ENCODE measurements at regions not wholly inside any gene's neighbourhood (a gene's known extent, or its start where the extent isn't known, plus 50 kb on each side); places are given as distances from the start of the nearest gene placed in this dataset.

- TF ChIP-seq EZH2phosphoT487 (IDR thresholded peaks at IDR 0.05; ENCODE audit: low read length), result no peak
- no peak for TF ChIP-seq CTCF (IDR thresholded peaks at IDR 0.05; ENCODE audit: low read length)
- Histone ChIP-seq H2AFZ (ENCODE audit: low read length) (no peak overlapping the region), H3K4me3 (ENCODE audit: low read length) (no peak overlapping the region)
Measured at GRCh38 chr3:168647582-168647981, 551.9 kb upstream of the GOLIM4 start.

GRCh38 chr3:168645180-168645579 lies 549.5 kb upstream of the GOLIM4 start:
- no peaks in the 10 kb centered on the region for H3K9me3 ChIP-seq (replicated peaks; ENCODE audit: insufficient read depth, low read length)
- H3K9me2 ChIP-seq (replicated peaks; ENCODE audit: insufficient read depth, low read length), result no peaks in the 10 kb centered on the region
- no peak overlapping the region for H3K9ac ChIP-seq (ENCODE audit: low read length)
- H3K79me2 ChIP-seq (ENCODE audit: low read length), result no peaks in the 10 kb centered on the region
- H2AFZ ChIP-seq (ENCODE audit: low read length), result no peak overlapping the region
- DNase-seq, result no peak
- no peak overlapping the region for H3K27ac ChIP-seq (ENCODE audit: low read length)
- H3F3A ChIP-seq (ENCODE audit: insufficient read depth, low read length), result no peaks in the 10 kb centered on the region
- no peak overlapping the region for H3K4me2 ChIP-seq (ENCODE audit: low read depth, low read length)
- no peak for TF ChIP-seq EZH2 (optimal IDR thresholded peaks at IDR 0.05; ENCODE audit: low read depth, low read length)
- no peak for TF ChIP-seq CTCF (IDR thresholded peaks at IDR 0.05; ENCODE audit: low read length)
- TF ChIP-seq EZH2phosphoT487 (IDR thresholded peaks at IDR 0.05; ENCODE audit: low read length), result no peak
- H3K4me3 ChIP-seq (ENCODE audit: low read length), result no peak overlapping the region
- H4K20me1 ChIP-seq (ENCODE audit: insufficient read depth, low read length), result no peaks in the 10 kb centered on the region
- no peaks in the 10 kb centered on the region for H3K27me3 ChIP-seq (replicated peaks; ENCODE audit: insufficient read depth, low read length)
- no peaks in the 10 kb centered on the region for H3K4me1 ChIP-seq (ENCODE audit: low read length)
- H3K36me3 ChIP-seq (replicated peaks; ENCODE audit: insufficient read depth, low read length), result no peaks in the 10 kb centered on the region

More at GRCh38 chr3:168647582-168647981, 551.9 kb upstream of the GOLIM4 start:
- no peaks in the 10 kb centered on the region for H3K9me3 ChIP-seq (replicated peaks; ENCODE audit: insufficient read depth, low read length)
- no peak overlapping the region for H3K27ac ChIP-seq (ENCODE audit: low read length)
- H3K4me2 ChIP-seq (ENCODE audit: low read depth, low read length), result no peak overlapping the region
- no peaks in the 10 kb centered on the region for H3K4me1 ChIP-seq (ENCODE audit: low read length)
- DNase-seq, result no peak
- H3K79me2 ChIP-seq (ENCODE audit: low read length), result no peaks in the 10 kb centered on the region
- no peaks in the 10 kb centered on the region for H4K20me1 ChIP-seq (ENCODE audit: insufficient read depth, low read length)
- H3K9ac ChIP-seq (ENCODE audit: low read length), result no peak overlapping the region
- no peaks in the 10 kb centered on the region for H3F3A ChIP-seq (ENCODE audit: insufficient read depth, low read length)
- H3K27me3 ChIP-seq (replicated peaks; ENCODE audit: insufficient read depth, low read length), result no peaks in the 10 kb centered on the region
- H3K36me3 ChIP-seq (replicated peaks; ENCODE audit: insufficient read depth, low read length), result no peaks in the 10 kb centered on the region
- H3K9me2 ChIP-seq (replicated peaks; ENCODE audit: insufficient read depth, low read length), result no peaks in the 10 kb centered on the region

GRCh38 chr3:168628549-168628948 lies 532.8 kb upstream of the GOLIM4 start:
- Histone ChIP-seq H3K9ac (ENCODE audit: low read length) (no peak overlapping the region), H4K20me1 (ENCODE audit: insufficient read depth, low read length) (no peaks in the 10 kb centered on the region; the same call in 1 of the 2 replicates), H3K27me3 (replicated peaks; ENCODE audit: insufficient read depth, low read length) (no peaks in the 10 kb centered on the region), H3K4me1 (ENCODE audit: low read length) (no peaks in the 10 kb centered on the region), H2AFZ (ENCODE audit: low read length) (no peak overlapping the region), H3K27ac (ENCODE audit: low read length) (no peak overlapping the region), H3F3A (ENCODE audit: insufficient read depth, low read length) (no peaks in the 10 kb centered on the region), H3K4me3 (ENCODE audit: low read length) (no peak overlapping the region), H3K9me2 (replicated peaks; ENCODE audit: insufficient read depth, low read length) (no peaks in the 10 kb centered on the region), H3K36me3 (replicated peaks; ENCODE audit: insufficient read depth, low read length) (no peaks in the 10 kb centered on the region), H3K79me2 (ENCODE audit: low read length) (no peaks in the 10 kb centered on the region), H3K9me3 (replicated peaks; ENCODE audit: insufficient read depth, low read length) (no peaks in the 10 kb centered on the region; the same call in 1 of the 2 replicates), H3K4me2 (ENCODE audit: low read depth, low read length) (no peak overlapping the region)
- no peak for DNase-seq
- no peak for TF ChIP-seq EZH2phosphoT487 (IDR thresholded peaks at IDR 0.05; ENCODE audit: low read length)
- TF ChIP-seq CTCF (IDR thresholded peaks at IDR 0.05; ENCODE audit: low read length), result no peak
- no peak for TF ChIP-seq EZH2 (optimal IDR thresholded peaks at IDR 0.05; ENCODE audit: low read depth, low read length)

All from MM.1S (cell line).